ENCODE measurements at regions not wholly inside any gene's neighbourhood (a gene's known extent, or its start where the extent isn't known, plus 50 kb on each side); places are given as distances from the start of the nearest gene placed in this dataset.

- TF ChIP-seq POLR2A (IDR thresholded peaks at IDR 0.05; ENCODE audit: low read depth, low read length) (no peak), EZH2 (IDR thresholded peaks at IDR 0.05; ENCODE audit: borderline replicate concordance, low read depth, low read length, severe bottlenecking) (no peak), GATA2 (IDR thresholded peaks at IDR 0.05; ENCODE audit: insufficient read depth, insufficient read length, low read depth, low read length) (no peak)
- TF ChIP-seq, protein P1, sequence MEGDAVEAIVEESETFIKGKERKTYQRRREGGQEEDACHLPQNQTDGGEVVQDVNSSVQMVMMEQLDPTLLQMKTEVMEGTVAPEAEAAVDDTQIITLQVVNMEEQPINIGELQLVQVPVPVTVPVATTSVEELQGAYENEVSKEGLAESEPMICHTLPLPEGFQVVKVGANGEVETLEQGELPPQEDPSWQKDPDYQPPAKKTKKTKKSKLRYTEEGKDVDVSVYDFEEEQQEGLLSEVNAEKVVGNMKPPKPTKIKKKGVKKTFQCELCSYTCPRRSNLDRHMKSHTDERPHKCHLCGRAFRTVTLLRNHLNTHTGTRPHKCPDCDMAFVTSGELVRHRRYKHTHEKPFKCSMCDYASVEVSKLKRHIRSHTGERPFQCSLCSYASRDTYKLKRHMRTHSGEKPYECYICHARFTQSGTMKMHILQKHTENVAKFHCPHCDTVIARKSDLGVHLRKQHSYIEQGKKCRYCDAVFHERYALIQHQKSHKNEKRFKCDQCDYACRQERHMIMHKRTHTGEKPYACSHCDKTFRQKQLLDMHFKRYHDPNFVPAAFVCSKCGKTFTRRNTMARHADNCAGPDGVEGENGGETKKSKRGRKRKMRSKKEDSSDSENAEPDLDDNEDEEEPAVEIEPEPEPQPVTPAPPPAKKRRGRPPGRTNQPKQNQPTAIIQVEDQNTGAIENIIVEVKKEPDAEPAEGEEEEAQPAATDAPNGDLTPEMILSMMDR (IDR thresholded peaks at IDR 0.05; ENCODE audit: extremely low read depth in 1 of 2, insufficient read depth in 1 of 2, low read depth in 1 of 2, low read length in 2 of 2): no peak
These were observed 448.1 kb upstream of the TRAM1L1 start for GRCh38 chr4:117533501-117533900.
